B cell (primary cell): ENCODE measurements at regions not wholly inside any gene's neighbourhood (a gene's known extent, or its start where the extent isn't known, plus 50 kb on each side); places are given as distances from the start of the nearest gene placed in this dataset.

Experiments used
- ATAC-seq: fragments of 200-7000 bp; cut with Tn5 transposase; one replicate; pipeline ENCODE4 v1.10.0; 2021; ENCODE audit warnings: low read depth, mild to moderate bottlenecking, moderate number of reproducible peaks, moderate library complexity
- CTCF ChIA-PET: fragments of 350-600 bp; sonication (Branson Sonifier 250); formaldehyde crosslinking; loops from one replicate; lab custom pipeline; 2021; ENCODE audit warnings: antibody characterized with exemption, inconsistent platforms; lab: Charles Lee
- POLR2A ChIA-PET: fragments of 350-600 bp; sonication (Branson Sonifier 250); formaldehyde crosslinking; loops from one replicate; lab custom pipeline; 2021; ENCODE audit warnings: antibody characterized with exemption; lab: Charles Lee
- DNase-seq: peaks from one replicate; pipeline ENCODE4 v3.0.0; 2013
- H2AFZ ChIP-seq: 2 replicates; pipeline ENCODE4 v1.6.1; 2012; ENCODE audit warnings: mild to moderate bottlenecking, low read depth, low read length; ENCODE audit not compliant: insufficient read depth, poor library complexity, severe bottlenecking
- H3K27ac ChIP-seq, 2 donors: 1 replicate in 1 of 2; 2 replicates in 1 of 2; pipeline ENCODE4 v1.5.1; 2012 to 2013; ENCODE audit warnings: low read length in 2 of 2, mild to moderate bottlenecking in 2 of 2, moderate library complexity in 1 of 2
- H3K27me3 ChIP-seq, 4 experiments: fragments of 200-600 bp in 1 of 4; sonication (generic) in 1 of 4; replicated peaks in 1 of 4; 1 replicate in 2 of 4; 2 replicates in 2 of 4; pipeline versions ENCODE4 v1.6.1 to v1.7.0; 2013 to 2016; ENCODE audit warnings: low read length in 3 of 4, mild to moderate bottlenecking in 2 of 4, mixed read lengths in 1 of 4, moderate library complexity in 1 of 4; ENCODE audit not compliant: insufficient read depth in 4 of 4, control insufficient read depth in 3 of 4; ENCODE audit errors: control extremely low read depth in 1 of 4
- H3K36me3 ChIP-seq, 2 experiments: replicated peaks in 1 of 2; 1 replicate in 1 of 2; 2 replicates in 1 of 2; pipeline versions ENCODE4 v1.6.1 to v1.7.1; 2013; ENCODE audit warnings: low read length in 1 of 2; ENCODE audit not compliant: insufficient read depth in 2 of 2, control insufficient read depth in 1 of 2; ENCODE audit errors: control extremely low read depth in 1 of 2, extremely low read depth in 1 of 2
- H3K4me1 ChIP-seq, 2 donors: fragments of 200-600 bp in 1 of 2; sonication (generic) in 1 of 2; 1 replicate in 1 of 2; 2 replicates in 1 of 2; pipeline versions ENCODE4 v1.5.1 to v1.6.1; 2013 to 2017; ENCODE audit warnings: low read length in 2 of 2; ENCODE audit not compliant: control insufficient read depth in 2 of 2, insufficient read depth in 2 of 2
- H3K4me2 ChIP-seq: replicated peaks from 2 replicates; pipeline ENCODE3; 2012; ENCODE audit warnings: mild to moderate bottlenecking, low read depth, low read length; ENCODE audit not compliant: poor library complexity, severe bottlenecking
- H3K4me3 ChIP-seq, 5 experiments: fragments of 200-600 bp in 1 of 5; sonication (generic) in 1 of 5; 1 replicate in 3 of 5; 2 replicates in 2 of 5; pipeline versions ENCODE4 v1.5.1 to v1.7.0; 2011 to 2016; ENCODE audit warnings: low read length in 4 of 5, mild to moderate bottlenecking in 4 of 5, low read depth in 2 of 5, control low read depth in 1 of 5, moderate library complexity in 1 of 5; ENCODE audit not compliant: insufficient read depth in 1 of 5; ENCODE audit errors: control extremely low read depth in 1 of 5, extremely low read depth in 1 of 5
- H3K79me2 ChIP-seq: fragments of 200-600 bp; sonication (generic); one replicate; pipeline ENCODE4 v1.6.0; 2016; ENCODE audit warnings: low read length; ENCODE audit not compliant: control insufficient read depth, insufficient read depth
- H3K9ac ChIP-seq: fragments of 200-600 bp; sonication (generic); 2 replicates; pipeline ENCODE4 v1.6.1; 2017; ENCODE audit warnings: mild to moderate bottlenecking, low read length, moderate library complexity
- H3K9me3 ChIP-seq, 3 donors: one replicate each; pipeline versions ENCODE4 v1.6.1 to v1.7.1; 2013; ENCODE audit warnings: low read length in 2 of 3; ENCODE audit not compliant: control insufficient read depth in 2 of 3, insufficient read depth in 1 of 3; ENCODE audit errors: control extremely low read depth in 1 of 3
- H4K20me1 ChIP-seq: 2 replicates; pipeline ENCODE4 v1.6.0; 2012; ENCODE audit warnings: mild to moderate bottlenecking, low read length; ENCODE audit not compliant: insufficient read depth, control insufficient read depth, poor library complexity, severe bottlenecking
- H3K27ac Mint-ChIP-seq: one replicate; pipeline ENCODE4 v1.8.0; 2021; ENCODE audit warnings: mixed read lengths
- H3K27me3 Mint-ChIP-seq: one replicate; pipeline ENCODE4 v1.8.0; 2021; ENCODE audit warnings: mixed read lengths
- H3K4me1 Mint-ChIP-seq: one replicate; pipeline ENCODE4 v1.8.0; 2021; ENCODE audit warnings: mixed read lengths
- H3K4me3 Mint-ChIP-seq: one replicate; pipeline ENCODE4 v1.8.0; 2021; ENCODE audit warnings: mixed read lengths
- H3K9me3 Mint-ChIP-seq: one replicate; pipeline ENCODE4 v1.8.0; 2022; ENCODE audit warnings: mixed read lengths; ENCODE audit not compliant: insufficient read depth
- EZH2 ChIP-seq: IDR thresholded peaks from 2 replicates; pipeline ENCODE4 v1.6.1; 2012; ENCODE audit warnings: borderline replicate concordance, low read depth, mild to moderate bottlenecking, moderate library complexity, low read length; ENCODE audit not compliant: insufficient read depth, poor library complexity, severe bottlenecking
- WGBS: methylation state at CpG from one replicate; pipeline ENCODE4 v1.1.5; 2013; ENCODE audit warnings: missing lambda C conversion rate; ENCODE audit not compliant: insufficient coverage; 5-methylcytosine and 5-hydroxymethylcytosine counted together
- intact Hi-C: fragments of 100-400 bp; cut with micrococcal nuclease; formaldehyde crosslinking; loops from one replicate; pipeline ENCODE4 v1.10.0; 2022
- TF ChIP-seq, protein P1 (sequence below): fragments of 200-600 bp; IDR thresholded peaks from one replicate; pipeline ENCODE4 v1.8.0; 2022; ENCODE audit warnings: antibody characterized with exemption, mild to moderate bottlenecking

GRCh38 chr9:30382271-30382670 lies 2002.2 kb upstream of the ACO1 start:
- intact Hi-C loops = no loop called here
- H3K4me3 Mint-ChIP-seq = no peak overlapping the region
- no peaks in the 10 kb centered on the region for H3K27me3 Mint-ChIP-seq
- H3K27ac Mint-ChIP-seq = no peak overlapping the region
- Histone ChIP-seq H4K20me1 (no peaks in the 10 kb centered on the region), H2AFZ (no peak overlapping the region), H3K36me3 (no peaks in the 10 kb centered on the region), H3K27me3 (no peaks in the 10 kb centered on the region), H3K4me2 (no peak overlapping the region), H3K27ac (no peak overlapping the region), H3K4me1 (no peaks in the 10 kb centered on the region), H3K9me3 (no peaks in the 10 kb centered on the region), H3K79me2 (no peaks in the 10 kb centered on the region), H3K9ac (no peak overlapping the region), H3K4me3 (no peak overlapping the region)
- no peak for DNase-seq
- ChIA-PET CTCF (no interaction called here), POLR2A (no interaction called here)
- ATAC-seq = no peak
- no peak for TF ChIP-seq EZH2
- TF ChIP-seq, protein P1, sequence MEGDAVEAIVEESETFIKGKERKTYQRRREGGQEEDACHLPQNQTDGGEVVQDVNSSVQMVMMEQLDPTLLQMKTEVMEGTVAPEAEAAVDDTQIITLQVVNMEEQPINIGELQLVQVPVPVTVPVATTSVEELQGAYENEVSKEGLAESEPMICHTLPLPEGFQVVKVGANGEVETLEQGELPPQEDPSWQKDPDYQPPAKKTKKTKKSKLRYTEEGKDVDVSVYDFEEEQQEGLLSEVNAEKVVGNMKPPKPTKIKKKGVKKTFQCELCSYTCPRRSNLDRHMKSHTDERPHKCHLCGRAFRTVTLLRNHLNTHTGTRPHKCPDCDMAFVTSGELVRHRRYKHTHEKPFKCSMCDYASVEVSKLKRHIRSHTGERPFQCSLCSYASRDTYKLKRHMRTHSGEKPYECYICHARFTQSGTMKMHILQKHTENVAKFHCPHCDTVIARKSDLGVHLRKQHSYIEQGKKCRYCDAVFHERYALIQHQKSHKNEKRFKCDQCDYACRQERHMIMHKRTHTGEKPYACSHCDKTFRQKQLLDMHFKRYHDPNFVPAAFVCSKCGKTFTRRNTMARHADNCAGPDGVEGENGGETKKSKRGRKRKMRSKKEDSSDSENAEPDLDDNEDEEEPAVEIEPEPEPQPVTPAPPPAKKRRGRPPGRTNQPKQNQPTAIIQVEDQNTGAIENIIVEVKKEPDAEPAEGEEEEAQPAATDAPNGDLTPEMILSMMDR = no peak
- WGBS = 60% methylated on average over 1 of the region's 2 CpGs
- no peaks in the 10 kb centered on the region for H3K9me3 Mint-ChIP-seq
- H3K4me1 Mint-ChIP-seq = no peaks in the 10 kb centered on the region

- TF ChIP-seq, protein P1 = no peak
- TF ChIP-seq EZH2 = no peak
- ATAC-seq (no peak), DNase-seq (no peak)
- Histone ChIP-seq H4K20me1 (no peaks in the 10 kb centered on the region), H3K4me3 (no peak overlapping the region), H3K4me1 (no peaks in the 10 kb centered on the region), H3K79me2 (no peaks in the 10 kb centered on the region), H3K27ac (no peak overlapping the region), H3K36me3 (no peaks in the 10 kb centered on the region), H3K4me2 (no peak overlapping the region), H3K9me3 (peaks cover 6 to 7% (median 7%) of the 10 kb centered on the region in 3 donors), H3K9ac (no peak overlapping the region), H3K27me3 (no peaks in the 10 kb centered on the region), H2AFZ (no peak overlapping the region)
- ChIA-PET POLR2A (no interaction called here), CTCF (no interaction called here)
- H3K9me3 Mint-ChIP-seq = peaks cover 3% of the 10 kb centered on the region
- WGBS = no CpG with 5 or more reads among the region's 3 CpGs
- intact Hi-C loops = no loop called here
- no peaks in the 10 kb centered on the region for H3K27me3 Mint-ChIP-seq
- H3K4me1 Mint-ChIP-seq = no peaks in the 10 kb centered on the region
- no peak overlapping the region for H3K27ac Mint-ChIP-seq
- no peak overlapping the region for H3K4me3 Mint-ChIP-seq
Observed at GRCh38 chr9:30410273-30410672, 1974.2 kb upstream of the ACO1 start.
